ENCODE measurements at regions not wholly inside any gene's neighbourhood (a gene's known extent, or its start where the extent isn't known, plus 50 kb on each side); places are given as distances from the start of the nearest gene placed in this dataset.
A peak's percentile ranks its signal among the peaks of the same experiment; 100 is the strongest.
"Not testable (repeated sequence)": the region's sequence is repeated elsewhere in the genome, so short reads cannot be mapped to it uniquely, and the experiment has no call there.

DNA sequence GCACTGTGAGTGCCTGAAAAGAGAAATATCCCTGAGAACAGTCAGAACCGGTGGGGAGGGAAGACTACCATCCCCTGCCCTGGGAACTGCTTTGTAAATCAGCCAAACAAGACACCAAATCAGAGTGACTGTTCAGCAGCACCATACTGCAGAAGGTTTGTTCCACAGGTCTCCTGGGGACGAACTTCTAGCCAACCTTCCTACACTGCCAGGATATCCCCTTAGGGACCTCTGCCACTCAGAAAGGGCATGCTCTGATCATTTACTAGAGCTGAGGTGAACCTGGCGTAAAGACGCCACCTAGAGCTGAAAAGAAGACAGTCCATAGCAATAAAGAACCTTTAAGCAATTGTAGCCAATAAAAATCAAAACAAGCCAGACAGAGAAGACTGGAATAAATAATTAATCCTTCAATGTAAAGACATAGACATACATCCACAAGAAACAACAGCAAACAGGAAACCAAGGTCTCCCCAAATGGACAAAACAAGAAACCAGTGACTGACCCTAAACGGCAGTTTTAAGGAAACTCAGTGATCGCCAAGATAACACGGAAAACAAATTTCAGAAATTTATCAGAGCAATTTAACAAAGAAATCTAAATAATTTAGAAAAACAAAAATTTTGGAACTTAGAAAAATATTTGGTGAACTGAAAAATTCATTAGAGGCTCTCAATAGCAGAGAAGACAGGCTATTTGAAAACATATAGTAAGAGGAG is 228.1 kb upstream of the AMIGO2 start:
- H3K36me3 ChIP-seq (ENCODE audit: control insufficient read depth in 5 of 5, insufficient read depth in 5 of 5, low read length in 5 of 5) = no peaks in the 10 kb centered on the region
- peaks cover 0 to 3% (median 0%) of the 10 kb centered on the region in 5 donors for H3K9me3 ChIP-seq (ENCODE audit: control insufficient read depth in 5 of 5, low read length in 5 of 5)
- peak overlapping the region in 1 of 5 donors; percentile 31 for H3K9ac ChIP-seq (ENCODE audit: low read length in 5 of 5)
- peak overlapping the region in 3 of 5 donors; percentile 19 to 42 (median 29) for H3K4me3 ChIP-seq (ENCODE audit: low read depth in 1 of 5, low read length in 5 of 5)
- H3K27ac ChIP-seq (ENCODE audit: low read depth, low read length) = no peak overlapping the region
- peaks cover 3 to 6% (median 5%) of the 10 kb centered on the region in 5 donors for H3K4me1 ChIP-seq (ENCODE audit: control insufficient read depth in 5 of 5, insufficient read depth in 5 of 5, low read length in 5 of 5)
- H3K27me3 ChIP-seq (ENCODE audit: control insufficient read depth in 5 of 5, insufficient read depth in 4 of 5, low read length in 5 of 5) = no peaks in the 10 kb centered on the region

DNA sequence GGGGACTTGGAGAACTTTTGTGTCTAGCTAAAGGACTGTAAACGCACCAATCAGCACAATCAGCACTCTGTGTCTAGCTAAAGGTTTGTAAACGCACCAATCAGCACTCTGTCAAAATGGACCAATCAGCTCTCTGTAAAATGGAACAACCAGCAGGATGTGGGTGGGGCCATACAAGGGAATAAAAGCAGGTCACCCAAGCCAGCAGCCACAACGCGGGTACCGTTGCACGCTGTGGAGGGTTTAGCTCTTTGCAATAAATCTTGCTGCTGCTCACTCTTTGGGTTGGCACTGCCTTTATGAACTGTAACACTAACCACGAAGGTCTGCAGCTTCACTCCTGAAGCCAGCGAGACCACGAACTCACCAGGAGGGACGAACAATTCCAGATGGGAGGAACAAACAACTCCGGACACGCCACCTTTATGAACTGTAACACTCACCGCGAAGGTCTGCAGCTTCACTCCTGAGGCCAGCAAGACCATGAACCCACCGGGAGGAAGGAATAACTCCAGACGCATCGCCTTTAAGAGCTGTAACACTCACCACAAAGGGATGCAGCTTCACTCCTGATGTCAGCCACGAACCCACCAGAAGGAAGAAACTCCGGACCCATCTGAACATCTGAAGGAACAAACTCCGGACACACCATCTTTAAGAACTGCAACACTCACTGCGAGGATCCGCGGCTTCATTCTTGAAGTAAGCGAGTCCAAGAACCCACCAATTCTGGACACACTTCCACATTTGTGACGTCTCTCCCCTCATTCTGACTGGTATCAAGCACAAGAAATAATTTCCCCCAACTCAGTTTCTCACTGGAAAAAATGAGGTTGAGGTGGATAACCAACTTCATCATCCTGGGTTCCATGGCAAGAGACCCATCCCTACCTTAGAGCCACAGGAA is 227.3 kb upstream of the AMIGO2 start:
- not testable (repeated sequence) for H3K36me3 ChIP-seq (ENCODE audit: control insufficient read depth in 5 of 5, insufficient read depth in 5 of 5, low read length in 5 of 5)
- H3K9ac ChIP-seq (ENCODE audit: low read length in 5 of 5) = peak overlapping the region in 1 of 5 donors; percentile 31
- peak overlapping the region in 4 of 5 donors; percentile 19 to 42 (median 26) for H3K4me3 ChIP-seq (ENCODE audit: low read depth in 1 of 5, low read length in 5 of 5)

GRCh38 chr12:47306130-47306529 is 226.4 kb upstream of the AMIGO2 start:
- no peak overlapping the region for H3K9ac ChIP-seq (ENCODE audit: low read length in 5 of 5)
- H3K4me1 ChIP-seq (ENCODE audit: control insufficient read depth in 5 of 5, insufficient read depth in 5 of 5, low read length in 5 of 5) = peaks cover 3 to 6% (median 5%) of the 10 kb centered on the region in 5 donors
- H3K27ac ChIP-seq (ENCODE audit: low read depth, low read length) = no peak overlapping the region
- no peak overlapping the region for H3K4me3 ChIP-seq (ENCODE audit: low read depth in 1 of 5, low read length in 5 of 5)
- H3K9me3 ChIP-seq (ENCODE audit: control insufficient read depth in 5 of 5, low read length in 5 of 5) = peaks cover 0 to 3% (median 0%) of the 10 kb centered on the region in 5 donors
- no peaks in the 10 kb centered on the region for H3K27me3 ChIP-seq (ENCODE audit: control insufficient read depth in 5 of 5, insufficient read depth in 4 of 5, low read length in 5 of 5)
- no peaks in the 10 kb centered on the region for H3K36me3 ChIP-seq (ENCODE audit: control insufficient read depth in 5 of 5, insufficient read depth in 5 of 5, low read length in 5 of 5)

More for the DNA sequence above, 227.3 kb upstream of the AMIGO2 start:
- H3K9me3 ChIP-seq (ENCODE audit: control insufficient read depth in 5 of 5, low read length in 5 of 5); H3K27ac ChIP-seq (ENCODE audit: low read depth, low read length); H3K4me1 ChIP-seq (ENCODE audit: control insufficient read depth in 5 of 5, insufficient read depth in 5 of 5, low read length in 5 of 5); H3K27me3 ChIP-seq (ENCODE audit: control insufficient read depth in 5 of 5, insufficient read depth in 4 of 5, low read length in 5 of 5): not testable (repeated sequence)

GRCh38 chr12:47305464-47305863 is 225.7 kb upstream of the AMIGO2 start:
- Histone ChIP-seq H3K4me3 (ENCODE audit: low read depth in 1 of 5, low read length in 5 of 5) (no peak overlapping the region), H3K27ac (ENCODE audit: low read depth, low read length) (no peak overlapping the region), H3K9me3 (ENCODE audit: control insufficient read depth in 5 of 5, low read length in 5 of 5) (no peaks in the 10 kb centered on the region), H3K36me3 (ENCODE audit: control insufficient read depth in 5 of 5, insufficient read depth in 5 of 5, low read length in 5 of 5) (no peaks in the 10 kb centered on the region), H3K4me1 (ENCODE audit: control insufficient read depth in 5 of 5, insufficient read depth in 5 of 5, low read length in 5 of 5) (peaks cover 3 to 6% (median 5%) of the 10 kb centered on the region in 5 donors), H3K27me3 (ENCODE audit: control insufficient read depth in 5 of 5, insufficient read depth in 4 of 5, low read length in 5 of 5) (no peaks in the 10 kb centered on the region), H3K9ac (ENCODE audit: low read length in 5 of 5) (no peak overlapping the region)

- no peaks in the 10 kb centered on the region for H3K27me3 ChIP-seq (ENCODE audit: control insufficient read depth in 5 of 5, insufficient read depth in 4 of 5, low read length in 5 of 5)
These were observed 224.3 kb upstream of the AMIGO2 start for GRCh38 chr12:47303995-47304560.

DNA sequence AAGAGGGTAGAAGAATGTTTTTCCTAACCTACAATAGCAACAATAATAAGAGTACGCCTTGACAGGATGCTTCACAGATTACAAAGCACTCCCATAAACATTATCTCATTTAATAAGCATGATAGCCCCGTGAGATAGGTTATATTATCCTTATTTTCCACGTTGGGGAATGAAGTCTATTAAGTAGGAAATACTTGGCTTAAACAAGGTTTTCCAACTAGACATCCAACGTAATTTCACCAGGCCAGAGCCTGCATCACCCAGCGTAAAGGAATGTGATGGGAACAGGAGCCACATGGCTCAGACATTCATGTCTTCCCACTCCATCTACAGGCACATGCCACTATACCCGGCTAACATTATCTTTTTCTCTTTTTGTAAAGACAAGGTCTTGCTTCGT is 223.4 kb upstream of the AMIGO2 start:
- H3K27ac ChIP-seq (ENCODE audit: low read depth, low read length) = no peak overlapping the region
- H3K4me1 ChIP-seq (ENCODE audit: control insufficient read depth in 5 of 5, insufficient read depth in 5 of 5, low read length in 5 of 5) = peaks cover 3 to 6% (median 5%) of the 10 kb centered on the region in 5 donors
- H3K9me3 ChIP-seq (ENCODE audit: control insufficient read depth in 5 of 5, low read length in 5 of 5) = no peaks in the 10 kb centered on the region
- H3K4me3 ChIP-seq (ENCODE audit: low read depth in 1 of 5, low read length in 5 of 5) = no peak overlapping the region
- no peak overlapping the region for H3K9ac ChIP-seq (ENCODE audit: low read length in 5 of 5)
- no peaks in the 10 kb centered on the region for H3K36me3 ChIP-seq (ENCODE audit: control insufficient read depth in 5 of 5, insufficient read depth in 5 of 5, low read length in 5 of 5)
- no peaks in the 10 kb centered on the region for H3K27me3 ChIP-seq (ENCODE audit: control insufficient read depth in 5 of 5, insufficient read depth in 4 of 5, low read length in 5 of 5)

More at GRCh38 chr12:47303995-47304560, 224.3 kb upstream of the AMIGO2 start:
- peaks cover 3 to 6% (median 5%) of the 10 kb centered on the region in 5 donors for H3K4me1 ChIP-seq (ENCODE audit: control insufficient read depth in 5 of 5, insufficient read depth in 5 of 5, low read length in 5 of 5)
- no peaks in the 10 kb centered on the region for H3K9me3 ChIP-seq (ENCODE audit: control insufficient read depth in 5 of 5, low read length in 5 of 5)
- H3K36me3 ChIP-seq (ENCODE audit: control insufficient read depth in 5 of 5, insufficient read depth in 5 of 5, low read length in 5 of 5) = no peaks in the 10 kb centered on the region
- H3K27ac ChIP-seq (ENCODE audit: low read depth, low read length) = no peak overlapping the region
- no peak overlapping the region for H3K4me3 ChIP-seq (ENCODE audit: low read depth in 1 of 5, low read length in 5 of 5)
- H3K9ac ChIP-seq (ENCODE audit: low read length in 5 of 5) = no peak overlapping the region

DNA sequence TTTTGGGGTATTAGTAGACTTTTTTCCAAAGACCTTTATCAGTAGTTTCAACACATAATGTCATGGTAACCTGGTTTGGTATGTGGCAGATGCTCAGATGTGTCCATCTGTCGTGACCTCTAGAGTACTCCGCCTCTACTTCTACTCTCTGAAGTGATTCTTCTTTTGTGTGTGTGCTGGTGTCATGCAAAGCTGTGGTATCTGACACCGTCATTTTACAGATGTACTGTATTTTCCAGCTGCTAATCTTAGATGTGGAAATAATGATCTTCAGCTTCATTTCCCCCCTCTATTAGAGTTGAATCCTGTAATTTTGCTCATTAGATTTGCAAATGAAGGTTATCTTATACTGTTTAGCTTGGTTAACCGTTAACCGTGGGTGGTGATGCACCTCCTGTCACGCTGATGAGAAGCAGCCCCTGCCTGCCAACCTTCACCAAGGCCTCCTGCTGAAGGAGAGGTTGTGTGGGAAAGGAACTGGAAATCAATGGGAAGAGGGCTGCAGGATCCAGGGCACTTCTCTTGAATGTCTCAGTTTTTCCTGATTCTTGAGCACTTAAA is 222.4 kb upstream of the AMIGO2 start:
- Histone ChIP-seq H3K27me3 (ENCODE audit: control insufficient read depth in 5 of 5, insufficient read depth in 4 of 5, low read length in 5 of 5) (no peaks in the 10 kb centered on the region), H3K4me3 (ENCODE audit: low read depth in 1 of 5, low read length in 5 of 5) (no peak overlapping the region), H3K4me1 (ENCODE audit: control insufficient read depth in 5 of 5, insufficient read depth in 5 of 5, low read length in 5 of 5) (no peaks in the 10 kb centered on the region), H3K9ac (ENCODE audit: low read length in 5 of 5) (no peak overlapping the region), H3K36me3 (ENCODE audit: control insufficient read depth in 5 of 5, insufficient read depth in 5 of 5, low read length in 5 of 5) (no peaks in the 10 kb centered on the region), H3K9me3 (ENCODE audit: control insufficient read depth in 5 of 5, low read length in 5 of 5) (no peaks in the 10 kb centered on the region), H3K27ac (ENCODE audit: low read depth, low read length) (no peak overlapping the region)

DNA sequence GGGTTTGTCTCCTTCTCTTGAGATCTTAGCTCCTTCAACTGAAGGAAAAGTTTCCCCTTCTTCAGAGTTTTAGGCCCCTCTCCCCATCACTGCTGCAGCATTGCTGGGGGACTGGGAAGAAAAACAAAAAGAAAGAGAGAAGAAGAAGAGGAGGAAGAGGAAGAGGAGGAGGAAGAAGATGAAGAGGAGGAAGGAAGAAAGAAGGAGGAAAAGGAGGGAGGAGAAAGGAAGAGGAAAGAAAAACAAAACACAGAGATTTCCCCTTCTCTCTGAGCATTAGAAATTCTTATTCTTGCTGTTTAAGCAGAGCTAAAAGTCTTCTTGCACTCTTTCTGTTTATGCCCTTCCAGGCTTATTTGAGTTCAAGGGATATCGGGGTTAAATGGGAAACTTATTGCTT is 219.8 kb upstream of the AMIGO2 start:
- Histone ChIP-seq H3K9ac (ENCODE audit: low read length in 5 of 5) (no peak overlapping the region), H3K27me3 (ENCODE audit: control insufficient read depth in 5 of 5, insufficient read depth in 4 of 5, low read length in 5 of 5) (no peaks in the 10 kb centered on the region), H3K4me3 (ENCODE audit: low read depth in 1 of 5, low read length in 5 of 5) (no peak overlapping the region), H3K36me3 (ENCODE audit: control insufficient read depth in 5 of 5, insufficient read depth in 5 of 5, low read length in 5 of 5) (no peaks in the 10 kb centered on the region), H3K4me1 (ENCODE audit: control insufficient read depth in 5 of 5, insufficient read depth in 5 of 5, low read length in 5 of 5) (no peaks in the 10 kb centered on the region), H3K9me3 (ENCODE audit: control insufficient read depth in 5 of 5, low read length in 5 of 5) (no peaks in the 10 kb centered on the region), H3K27ac (ENCODE audit: low read depth, low read length) (no peak overlapping the region)

GRCh38 chr12:47297993-47298392 is 218.2 kb upstream of the AMIGO2 start:
- H3K36me3 ChIP-seq (ENCODE audit: control insufficient read depth in 5 of 5, insufficient read depth in 5 of 5, low read length in 5 of 5) = no peaks in the 10 kb centered on the region
- H3K27me3 ChIP-seq (ENCODE audit: control insufficient read depth in 5 of 5, insufficient read depth in 4 of 5, low read length in 5 of 5) = no peaks in the 10 kb centered on the region
- H3K4me1 ChIP-seq (ENCODE audit: control insufficient read depth in 5 of 5, insufficient read depth in 5 of 5, low read length in 5 of 5) = no peaks in the 10 kb centered on the region
- H3K4me3 ChIP-seq (ENCODE audit: low read depth in 1 of 5, low read length in 5 of 5) = no peak overlapping the region
- no peak overlapping the region for H3K27ac ChIP-seq (ENCODE audit: low read depth, low read length)
- H3K9me3 ChIP-seq (ENCODE audit: control insufficient read depth in 5 of 5, low read length in 5 of 5) = no peaks in the 10 kb centered on the region
- H3K9ac ChIP-seq (ENCODE audit: low read length in 5 of 5) = no peak overlapping the region

All from subcutaneous abdominal adipose tissue (tissue), 5 donors.